GM21360 (cell line): ENCODE measurements at regions not wholly inside any gene's neighbourhood (a gene's known extent, or its start where the extent isn't known, plus 50 kb on each side); places are given as distances from the start of the nearest gene placed in this dataset.

Experiments used
- ATAC-seq: cut with Tn5 transposase; IDR thresholded peaks from one replicate; pipeline ENCODE4 v1.9.1; 2021; ENCODE audit warnings: mild to moderate bottlenecking, moderate library complexity; ENCODE audit not compliant: unreplicated experiment

DNA sequence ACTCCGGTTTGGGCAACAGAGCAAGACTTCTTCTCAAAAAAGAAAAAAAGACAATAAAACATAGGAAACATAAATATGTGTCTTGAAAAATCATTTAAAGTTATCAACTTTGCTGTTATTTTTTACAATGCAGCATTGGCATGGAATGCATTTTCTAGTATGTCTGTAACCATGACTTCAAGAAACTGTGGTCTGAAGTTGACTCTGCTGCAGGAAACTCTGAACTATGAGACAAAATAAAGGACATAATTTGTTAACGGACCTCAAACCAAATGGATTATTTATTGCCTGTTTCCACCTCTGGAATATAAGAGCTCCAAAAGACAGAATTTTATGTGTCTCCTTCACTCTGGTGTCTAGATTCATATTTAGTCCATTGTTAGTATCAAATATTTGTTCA is 79.1 kb downstream of the TRIB2 start:
- no peak for ATAC-seq

DNA sequence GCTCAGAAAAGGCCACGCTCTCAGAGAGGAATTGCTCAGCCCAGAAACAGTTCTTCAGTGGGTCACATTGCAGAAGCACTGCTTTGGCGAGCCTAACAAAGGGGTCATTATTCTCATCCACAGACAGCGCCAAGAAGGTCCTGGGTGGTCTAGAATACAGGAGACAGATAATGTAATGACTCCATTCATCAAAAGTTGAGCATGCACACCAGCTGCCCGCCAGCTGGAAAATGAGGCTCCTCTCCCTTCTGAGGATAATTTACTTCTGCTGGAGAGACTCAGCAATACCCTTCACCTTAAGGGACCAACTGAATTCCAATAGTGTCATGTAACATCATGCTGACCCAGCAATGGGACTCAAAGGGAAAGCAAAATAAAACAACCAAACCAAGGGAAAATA is 79.9 kb downstream of the TRIB2 start:
- ATAC-seq = no peak

DNA sequence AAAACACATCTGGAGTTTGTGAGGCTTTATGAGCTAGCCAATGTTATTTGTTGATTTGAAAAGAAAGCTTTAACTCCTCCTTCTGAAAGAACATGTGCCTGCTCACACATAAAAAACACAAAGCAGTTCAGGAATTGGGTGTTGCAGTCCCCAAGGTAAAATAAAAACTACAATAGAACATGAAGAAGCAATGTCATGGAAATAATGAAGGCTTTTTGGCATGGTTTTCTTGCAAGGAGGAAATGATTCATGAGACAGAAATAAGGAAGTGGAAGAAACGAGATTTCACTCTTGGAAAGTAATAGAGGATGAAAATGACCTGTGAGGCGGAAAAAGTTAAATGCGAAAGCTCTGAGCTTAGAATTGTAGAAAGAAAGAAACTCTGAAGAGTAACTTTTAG is 81.1 kb downstream of the TRIB2 start:
- no peak for ATAC-seq

DNA sequence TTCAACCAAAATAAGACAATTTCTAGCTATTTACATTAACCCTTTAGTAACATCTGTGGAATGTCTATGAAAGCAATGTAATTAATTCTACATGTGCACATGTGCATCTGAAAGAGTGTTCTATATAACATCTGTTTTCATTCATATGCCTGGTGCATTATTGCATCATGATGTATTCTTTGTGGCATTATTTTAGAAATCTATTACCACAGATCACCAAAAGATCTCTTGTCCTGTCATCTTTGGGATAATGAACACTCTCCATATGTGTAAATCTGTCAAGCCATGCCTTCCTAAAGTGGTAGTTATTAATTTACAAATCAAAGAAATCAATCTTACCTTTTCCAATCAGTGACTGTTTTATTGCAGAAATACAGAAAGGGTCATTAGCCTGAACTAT is 86.9 kb downstream of the TRIB2 start:
- no peak for ATAC-seq

DNA sequence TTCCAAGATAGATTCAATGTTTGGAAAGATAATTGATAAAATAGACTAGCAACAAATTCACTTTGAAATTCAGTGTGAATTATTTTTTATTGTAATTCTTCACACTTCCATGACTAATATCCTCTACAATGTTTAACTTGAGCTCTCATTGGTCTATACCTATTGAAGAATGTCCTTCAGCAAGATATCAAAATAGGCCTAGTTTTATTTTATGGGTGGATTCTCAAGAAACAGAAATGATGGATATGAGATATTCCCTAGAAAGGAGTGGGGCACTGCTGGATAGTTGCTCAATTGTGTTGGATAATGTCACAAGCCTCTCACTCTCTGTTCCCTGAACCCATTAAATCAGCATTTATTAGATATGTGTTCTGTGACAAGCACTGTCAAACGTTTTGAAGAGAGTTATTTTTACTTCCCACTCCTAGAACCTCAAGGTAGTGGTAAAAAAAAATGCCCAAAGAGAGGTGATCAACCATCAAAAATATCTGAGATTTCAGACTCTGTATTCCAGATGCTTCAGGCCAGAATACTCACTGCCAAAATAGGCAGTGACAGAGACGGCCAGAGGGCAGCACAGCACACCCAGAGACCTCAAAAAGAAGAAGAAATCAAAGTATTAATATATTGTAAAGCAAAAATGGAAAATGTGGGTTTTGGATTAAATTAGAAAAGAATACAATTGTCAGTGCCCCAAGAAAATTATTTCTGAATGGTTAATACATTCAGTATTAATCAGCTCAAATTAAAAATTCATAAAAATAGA is 87.5 kb downstream of the TRIB2 start:
- ATAC-seq = no peak

DNA sequence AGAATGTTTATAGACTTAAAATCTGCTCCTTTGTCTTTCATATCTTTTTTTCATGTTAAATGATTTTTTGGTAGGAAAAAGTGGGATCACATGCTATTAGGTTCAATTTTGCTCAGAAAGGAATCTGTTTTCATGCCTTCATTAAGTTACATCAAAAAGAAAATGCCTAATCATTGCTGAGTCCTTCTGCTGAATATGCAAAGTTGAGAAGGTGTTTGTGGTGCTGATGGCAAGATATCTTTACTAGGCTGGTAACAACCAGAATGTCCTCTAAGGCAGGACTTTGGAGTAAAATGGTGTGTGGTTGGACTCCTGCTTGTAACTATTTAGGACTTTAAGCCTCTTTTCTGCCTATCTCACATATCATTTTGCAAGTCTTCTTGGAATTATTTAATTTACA is 88.3 kb downstream of the TRIB2 start:
- no peak for ATAC-seq

DNA sequence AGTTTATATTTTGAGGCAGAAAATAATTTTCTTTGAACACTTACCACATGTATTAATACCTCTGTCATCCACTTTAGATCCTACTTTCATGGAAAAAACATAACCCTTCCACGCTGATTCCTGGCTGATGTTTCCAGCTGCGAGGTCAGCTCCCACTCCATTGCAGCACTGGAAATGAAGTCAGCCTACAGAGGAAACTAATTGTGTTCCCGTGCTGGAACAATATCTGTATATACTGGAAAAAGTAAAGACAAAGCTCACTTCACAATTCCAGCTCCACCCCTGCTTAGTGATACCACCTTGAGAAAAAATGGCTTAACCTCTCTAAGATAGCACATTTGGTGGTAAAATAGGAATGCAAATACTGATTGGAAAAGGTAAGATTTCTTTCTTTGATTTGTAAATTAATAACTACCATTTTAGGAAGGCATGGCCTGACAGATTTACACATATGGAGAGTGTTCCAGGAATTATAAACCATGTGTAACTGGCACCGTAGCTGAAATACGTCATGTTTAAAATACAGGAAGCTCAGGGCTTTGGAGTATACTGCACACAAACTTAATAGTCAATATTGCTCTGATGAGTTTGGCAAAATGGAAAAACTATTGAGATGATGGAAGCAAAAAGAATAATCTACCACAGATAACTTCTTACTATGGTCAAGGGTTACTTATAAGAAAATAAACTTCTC is 90.0 kb downstream of the TRIB2 start:
- ATAC-seq = no peak

DNA sequence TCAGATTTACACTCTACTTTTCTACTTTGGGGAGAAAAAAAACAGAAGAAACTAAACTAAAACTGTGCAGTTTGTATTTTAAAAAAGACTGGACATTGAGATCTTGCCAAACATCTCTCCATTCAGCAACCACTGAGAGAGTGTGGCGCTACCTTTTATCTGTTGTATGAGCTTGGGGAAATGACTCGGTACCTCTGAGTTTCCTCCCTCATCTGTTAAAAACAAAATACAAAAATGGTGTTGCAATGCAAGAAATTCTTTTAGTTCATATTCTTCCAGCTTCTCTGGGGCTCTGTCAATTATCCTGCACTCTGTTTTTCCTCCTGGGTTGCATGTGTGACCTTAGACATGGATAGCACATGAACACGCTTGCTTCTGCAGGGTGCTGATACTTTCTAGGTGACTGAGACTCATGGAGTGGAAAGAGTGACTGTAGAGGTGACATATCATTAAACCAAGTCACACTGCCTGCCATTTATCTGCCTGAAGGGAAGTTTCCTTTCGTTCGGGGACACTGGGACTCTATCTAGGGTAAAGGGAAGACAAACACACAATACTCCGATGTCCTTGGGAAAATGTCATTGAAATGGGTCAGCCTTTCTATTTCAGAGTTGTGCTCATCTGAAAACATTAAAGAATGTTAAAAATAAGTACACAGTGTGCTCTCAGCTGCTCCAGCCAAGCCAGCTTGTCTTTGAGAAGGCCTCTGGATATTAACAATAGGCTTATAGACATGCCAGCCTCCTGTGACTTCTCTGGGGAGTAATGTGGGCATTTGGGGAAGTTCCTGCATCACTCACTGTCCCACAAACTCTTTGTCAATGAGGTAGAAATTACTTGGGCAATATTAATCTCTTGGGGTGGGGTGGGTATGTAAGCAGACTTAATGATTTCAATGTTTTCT is 91.4 kb downstream of the TRIB2 start:
- no peak for ATAC-seq

DNA sequence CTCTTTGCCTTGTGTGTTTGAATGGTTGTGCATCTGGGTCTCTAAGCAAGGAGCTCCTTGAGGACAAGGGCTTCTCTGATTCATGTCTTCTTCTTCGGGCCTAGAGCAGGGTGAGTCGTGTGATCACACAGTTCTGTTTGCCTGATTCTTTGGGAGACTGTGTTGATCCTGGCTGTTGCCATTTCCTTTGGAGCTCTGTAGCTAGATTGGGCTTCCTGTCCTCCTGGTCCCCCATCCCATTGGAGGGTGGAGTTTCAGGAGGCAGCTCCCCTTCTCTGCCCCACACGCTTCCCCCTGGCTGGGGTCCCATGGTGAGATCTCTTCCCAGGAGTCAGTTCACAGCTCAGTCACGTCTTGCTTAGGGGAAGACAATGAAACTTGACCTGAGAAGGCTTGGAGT is 92.8 kb downstream of the TRIB2 start:
- ATAC-seq = no peak

DNA sequence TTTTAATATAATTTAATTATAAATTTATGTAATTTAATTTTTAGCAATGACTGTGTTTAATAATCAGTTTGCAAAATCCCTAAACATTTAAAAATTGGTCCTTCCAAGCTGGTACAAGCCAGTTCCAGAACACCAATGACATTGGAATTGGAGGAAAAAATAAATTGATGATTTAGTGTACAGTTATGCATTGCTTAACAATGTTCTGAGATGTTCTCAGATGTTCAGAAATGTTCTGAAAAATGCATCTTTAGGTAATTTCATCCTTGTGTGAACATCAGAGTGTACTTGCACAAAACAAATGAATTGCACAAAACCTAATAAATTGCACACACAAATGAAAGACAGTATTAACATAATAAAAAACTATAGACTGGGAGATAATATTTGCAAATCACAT is 95.2 kb downstream of the TRIB2 start:
- ATAC-seq = no peak

DNA sequence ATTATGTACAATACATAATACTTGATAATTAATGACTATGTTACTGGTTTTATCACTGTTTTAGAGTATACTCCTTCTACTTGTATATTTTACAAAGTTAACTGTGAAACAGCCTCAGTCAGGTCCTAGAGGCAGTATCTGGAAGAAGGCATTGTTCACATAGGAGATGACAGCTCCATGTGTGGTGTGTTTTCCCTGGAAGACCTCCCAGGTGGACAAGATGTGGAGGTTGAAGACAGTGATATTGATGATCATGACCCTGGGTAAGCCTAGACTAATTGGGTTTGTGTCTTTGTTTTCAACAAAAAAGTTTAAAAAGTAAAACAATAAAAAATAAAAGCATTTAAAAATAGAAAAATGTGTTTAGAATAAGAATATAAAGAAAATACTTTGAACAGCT is 96.4 kb downstream of the TRIB2 start:
- ATAC-seq = no peak

DNA sequence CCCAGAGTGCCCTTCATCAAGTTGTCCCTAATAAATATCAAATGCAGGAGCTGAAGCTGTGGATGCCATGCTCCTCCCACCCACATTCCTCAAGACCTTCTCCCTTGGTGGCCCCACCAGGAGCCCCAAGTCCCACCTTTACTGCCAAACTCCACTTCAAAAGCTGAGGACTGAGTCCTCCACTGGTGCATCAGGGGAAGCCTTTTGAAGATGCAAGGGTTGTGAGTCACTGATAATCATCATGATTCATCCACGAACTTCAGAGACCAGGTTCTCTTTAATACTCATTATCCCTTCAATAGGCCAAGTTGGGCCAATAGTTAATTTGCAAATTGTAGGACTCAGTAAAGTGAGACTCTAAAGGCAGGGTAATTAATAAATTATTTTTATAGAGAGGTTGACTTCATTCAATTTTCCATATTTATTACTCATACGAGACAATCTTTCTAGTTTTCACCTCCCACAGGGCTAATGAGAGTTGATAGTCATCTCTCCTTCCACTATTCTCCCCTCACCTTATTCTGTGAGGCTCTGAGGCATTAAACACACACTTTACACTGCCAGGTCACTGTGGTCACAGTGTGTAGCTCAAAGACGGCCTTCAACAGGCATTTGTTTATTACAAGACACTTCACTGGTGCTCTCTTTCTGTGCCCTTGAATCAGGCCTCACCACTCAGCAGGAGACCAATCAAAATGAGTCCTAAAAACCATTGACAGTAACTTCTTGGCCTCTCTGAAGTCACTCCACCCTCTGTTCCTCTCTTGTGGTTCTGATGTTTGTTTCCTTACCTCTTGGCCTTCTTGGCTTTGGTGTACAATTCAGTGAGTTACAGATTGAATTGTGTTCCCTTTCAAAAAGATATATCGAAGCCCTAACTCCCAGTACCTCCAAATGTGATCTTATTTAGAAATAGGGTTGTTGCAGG is 99.9 kb downstream of the TRIB2 start:
- no peak for ATAC-seq

DNA sequence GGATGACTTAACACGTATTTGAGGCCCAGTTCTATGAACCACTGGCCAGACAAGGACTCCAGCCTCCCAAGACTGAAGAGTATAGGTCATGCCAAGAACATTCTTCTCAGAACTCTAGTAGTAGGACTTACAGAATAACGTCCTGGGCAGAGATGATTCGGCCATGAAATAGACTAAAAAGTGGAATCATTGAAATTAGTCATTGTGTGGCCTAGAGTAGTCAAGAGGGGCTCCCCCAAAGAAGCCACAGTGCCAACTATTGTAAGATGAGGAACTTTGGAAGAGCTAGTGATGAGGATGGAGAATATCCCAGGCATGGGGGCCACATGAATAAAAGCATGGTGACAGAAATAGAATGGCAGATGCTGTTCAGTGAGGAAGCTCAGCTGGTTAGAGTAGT is 101.1 kb downstream of the TRIB2 start:
- no peak for ATAC-seq

DNA sequence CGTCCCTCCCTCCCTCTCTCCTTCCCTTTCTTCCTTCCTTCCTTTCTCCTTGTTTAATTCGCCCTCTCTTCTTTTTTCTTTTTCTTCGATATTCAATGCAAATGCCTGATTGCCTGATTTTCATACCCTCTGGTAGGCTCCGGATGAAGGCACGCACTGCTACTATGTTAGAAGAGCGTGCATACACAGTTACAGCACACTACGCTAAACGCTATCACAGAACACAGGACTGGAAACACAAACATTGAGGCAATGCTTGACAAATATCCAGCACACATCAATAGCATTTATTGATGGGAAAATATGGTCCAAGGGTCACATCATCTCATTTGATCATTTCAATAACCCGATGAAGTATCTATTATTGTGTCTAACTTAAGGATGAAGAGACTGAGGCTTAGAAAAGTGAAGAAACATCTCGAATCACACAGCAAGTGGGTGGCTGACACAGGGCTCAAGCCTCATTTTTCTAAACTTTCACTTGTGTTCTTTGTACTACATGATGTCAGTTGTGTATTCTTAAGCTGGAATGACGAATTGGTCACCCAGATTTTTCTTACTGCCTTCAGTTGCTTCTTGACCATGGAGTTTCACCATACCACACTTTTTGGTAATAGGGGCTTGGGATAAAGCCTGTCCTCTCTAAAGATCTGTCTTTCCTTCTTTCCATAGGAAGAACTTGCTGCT is 101.8 kb downstream of the TRIB2 start:
- no peak for ATAC-seq

DNA sequence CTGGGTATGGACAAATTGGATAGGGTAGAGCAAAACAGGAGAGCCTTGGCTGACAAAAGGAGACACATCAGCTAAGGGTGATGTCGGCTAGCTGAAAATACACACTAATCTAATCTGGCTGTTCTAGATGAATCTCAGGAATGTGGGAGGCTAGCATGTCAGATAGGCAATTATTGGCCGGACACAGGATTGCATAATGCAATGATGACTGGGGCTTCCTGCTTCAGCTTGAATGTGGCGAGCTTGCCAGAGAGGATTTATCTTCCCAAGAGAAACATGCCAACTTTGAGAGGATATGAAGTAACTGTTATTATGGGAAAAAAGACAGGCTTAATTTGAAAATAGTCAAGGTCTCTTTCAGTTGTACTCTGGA is 102.4 kb downstream of the TRIB2 start:
- no peak for ATAC-seq

DNA sequence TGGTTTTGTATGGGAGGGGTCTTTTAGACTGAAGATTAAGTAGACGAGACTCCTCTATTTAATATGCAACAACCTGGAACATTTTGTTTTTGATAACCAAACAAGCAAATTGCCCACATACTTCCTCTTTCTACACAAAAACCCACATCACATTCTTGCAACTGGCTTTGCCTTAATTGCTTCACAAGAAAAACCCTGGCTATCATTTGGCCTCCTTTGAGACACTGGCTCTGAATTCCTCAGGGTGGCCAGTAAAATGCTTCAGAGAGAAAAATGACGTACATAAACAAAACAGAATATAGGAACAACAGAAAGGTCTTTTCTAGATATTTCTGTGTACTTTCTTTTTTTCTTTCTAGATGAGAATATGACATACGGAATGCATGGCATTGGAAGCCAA is 103.0 kb downstream of the TRIB2 start:
- no peak for ATAC-seq

DNA sequence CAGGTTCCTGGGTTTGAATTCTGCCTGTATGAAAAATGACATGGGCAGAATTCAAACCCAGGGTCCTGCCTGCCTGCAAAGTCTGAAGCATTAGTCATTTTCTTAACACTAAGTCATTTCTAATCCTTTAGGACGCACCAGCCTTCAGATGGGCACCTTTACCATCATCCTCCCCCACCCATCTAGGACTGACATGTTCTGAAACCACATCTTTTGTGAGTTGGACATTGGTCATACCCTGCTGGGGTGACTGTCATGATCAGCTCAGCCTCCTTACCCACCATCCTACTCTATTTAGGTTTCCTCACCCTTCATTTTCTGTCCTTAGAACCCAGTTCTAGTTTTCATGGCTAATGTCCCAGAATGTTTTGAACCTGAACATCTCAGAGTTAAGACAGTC is 104.9 kb downstream of the TRIB2 start:
- no peak for ATAC-seq

DNA sequence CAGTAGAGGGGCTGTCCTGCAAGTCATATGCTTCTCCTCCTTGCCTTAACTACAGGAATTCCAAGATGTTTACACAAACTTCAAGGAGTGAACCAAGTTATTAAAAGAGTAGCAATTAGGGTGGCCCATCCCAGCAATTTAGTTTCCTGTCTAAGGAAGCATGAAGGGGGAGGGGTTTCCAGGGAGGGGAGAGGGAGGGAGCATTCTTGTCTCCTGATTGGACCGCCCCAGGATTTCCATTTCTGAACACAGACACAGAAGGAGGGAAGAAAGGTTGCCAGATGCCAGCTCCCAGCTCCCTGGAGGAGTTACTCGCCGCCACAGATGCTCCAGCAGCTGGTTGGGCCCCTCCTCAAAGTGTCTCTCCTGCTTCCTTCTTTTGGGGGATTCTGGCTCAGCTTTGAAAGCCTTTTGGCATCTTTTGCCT is 107.6 kb downstream of the TRIB2 start:
- no peak for ATAC-seq

DNA sequence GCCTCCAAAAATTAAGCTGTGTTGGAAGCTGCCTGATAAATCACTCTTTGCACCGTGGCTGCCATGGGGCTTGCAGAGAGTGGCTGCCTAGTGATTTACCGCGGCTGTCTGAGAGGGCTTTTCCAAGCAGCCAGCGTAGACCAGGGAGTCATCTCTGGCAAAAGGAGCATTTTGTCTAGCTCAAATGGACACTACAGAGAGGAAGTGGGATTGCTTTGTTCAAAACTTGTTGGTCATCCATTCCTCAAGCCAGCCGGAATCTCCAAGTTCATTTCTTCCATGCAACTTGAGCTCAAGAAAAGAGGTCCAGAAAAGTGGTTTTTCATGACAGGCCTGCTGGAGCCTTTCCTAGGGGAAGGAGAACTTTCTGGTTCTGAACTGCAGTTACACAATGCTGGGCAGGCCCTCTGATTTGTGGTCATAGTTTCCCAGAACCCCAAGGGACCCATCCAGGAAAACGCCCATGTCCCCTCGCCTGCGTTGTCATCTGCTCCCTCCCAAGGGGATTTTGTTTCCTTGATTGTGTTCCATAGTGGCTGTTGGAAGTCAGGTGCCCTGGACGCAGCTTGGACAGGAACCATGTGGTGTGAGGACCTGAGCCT is 108.1 kb downstream of the TRIB2 start:
- no peak for ATAC-seq

DNA sequence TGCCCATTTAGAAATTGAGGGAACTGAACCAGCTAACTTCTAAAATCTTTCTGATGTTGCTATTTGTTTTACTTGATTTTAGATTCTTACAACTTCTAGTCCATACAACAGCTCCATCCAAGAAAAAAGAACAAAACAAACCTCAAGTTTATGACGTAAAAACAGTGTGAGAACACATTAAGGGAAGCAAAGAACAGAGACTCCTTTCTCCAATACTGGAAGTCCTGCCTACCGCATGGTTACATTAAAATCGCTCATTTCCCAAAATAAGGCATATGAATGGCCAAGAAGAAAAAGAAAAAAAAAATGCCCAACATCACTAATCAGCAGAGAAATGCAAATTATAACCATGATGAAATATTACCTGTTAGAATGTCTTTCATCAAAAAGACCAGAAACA is 110.0 kb downstream of the TRIB2 start:
- no peak for ATAC-seq
